Activated CD8-positive, alpha-beta T cell treated with anti-CD3 and anti-CD28 coated beads for 36 hours (primary cell): ENCODE measurements at regions not wholly inside any gene's neighbourhood (a gene's known extent, or its start where the extent isn't known, plus 50 kb on each side); places are given as distances from the start of the nearest gene placed in this dataset.
A peak's percentile ranks its signal among the peaks of the same experiment; 100 is the strongest.

Experiments used
- ATAC-seq: fragments of 200-7000 bp; cut with Tn5 transposase; one replicate; pipeline ENCODE4 v1.10.0; 2021; ENCODE audit warnings: mild to moderate bottlenecking, moderate library complexity
- CTCF ChIA-PET: fragments of 350-600 bp; sonication (Branson Sonifier 250); formaldehyde crosslinking; loops from one replicate; lab custom pipeline; 2021; ENCODE audit warnings: antibody characterized with exemption; lab: Charles Lee
- POLR2A ChIA-PET: fragments of 350-600 bp; sonication (Branson Sonifier 250); formaldehyde crosslinking; loops from one replicate; lab custom pipeline; 2021; ENCODE audit warnings: antibody characterized with exemption; lab: Charles Lee
- DNase-seq: peaks from one replicate; pipeline ENCODE4 v3.0.0-alpha.2; 2020
- H3K27ac Mint-ChIP-seq: one replicate; pipeline ENCODE4 v1.8.0; 2021; ENCODE audit warnings: mild to moderate bottlenecking, mixed read lengths
- H3K27me3 Mint-ChIP-seq: one replicate; pipeline ENCODE4 v1.8.0; 2021; ENCODE audit warnings: mixed read lengths
- H3K36me3 Mint-ChIP-seq: one replicate; pipeline ENCODE4 v1.8.0; 2021; ENCODE audit warnings: low read depth, mixed read lengths
- H3K4me1 Mint-ChIP-seq: one replicate; pipeline ENCODE4 v1.8.0; 2021; ENCODE audit warnings: low read depth, mixed read lengths
- H3K4me3 Mint-ChIP-seq: one replicate; pipeline ENCODE4 v1.8.0; 2021; ENCODE audit warnings: mild to moderate bottlenecking, moderate library complexity, mixed read lengths
- H3K9me3 Mint-ChIP-seq: one replicate; pipeline ENCODE4 v1.8.0; 2021; ENCODE audit warnings: mixed read lengths
- intact Hi-C: fragments of 100-400 bp; cut with micrococcal nuclease; formaldehyde crosslinking; loops from one replicate; pipeline ENCODE4 v1.10.0; 2022
- TF ChIP-seq, protein P1 (sequence below): fragments of 200-600 bp; IDR thresholded peaks from one replicate; pipeline ENCODE4 v1.8.0; 2022; ENCODE audit warnings: antibody characterized with exemption, mild to moderate bottlenecking

GRCh38 chr2:35976611-35977010 is 379.0 kb upstream of the CRIM1 start:
- CTCF ChIA-PET, result no interaction called here
- Mint-ChIP-seq H3K27me3 (no peaks in the 10 kb centered on the region), H3K36me3 (no peaks in the 10 kb centered on the region), H3K27ac (no peak overlapping the region), H3K9me3 (no peaks in the 10 kb centered on the region), H3K4me1 (peaks cover 10% of the 10 kb centered on the region), H3K4me3 (no peak overlapping the region)
- intact Hi-C loops, result loop anchor here (10.0 kb wide), 1 partner anchor 378 kb away; the partner anchor contains the start of gene CRIM1
- POLR2A ChIA-PET, result no interaction called here
- ATAC-seq (no peak), DNase-seq (no peak)
- TF ChIP-seq, protein P1, sequence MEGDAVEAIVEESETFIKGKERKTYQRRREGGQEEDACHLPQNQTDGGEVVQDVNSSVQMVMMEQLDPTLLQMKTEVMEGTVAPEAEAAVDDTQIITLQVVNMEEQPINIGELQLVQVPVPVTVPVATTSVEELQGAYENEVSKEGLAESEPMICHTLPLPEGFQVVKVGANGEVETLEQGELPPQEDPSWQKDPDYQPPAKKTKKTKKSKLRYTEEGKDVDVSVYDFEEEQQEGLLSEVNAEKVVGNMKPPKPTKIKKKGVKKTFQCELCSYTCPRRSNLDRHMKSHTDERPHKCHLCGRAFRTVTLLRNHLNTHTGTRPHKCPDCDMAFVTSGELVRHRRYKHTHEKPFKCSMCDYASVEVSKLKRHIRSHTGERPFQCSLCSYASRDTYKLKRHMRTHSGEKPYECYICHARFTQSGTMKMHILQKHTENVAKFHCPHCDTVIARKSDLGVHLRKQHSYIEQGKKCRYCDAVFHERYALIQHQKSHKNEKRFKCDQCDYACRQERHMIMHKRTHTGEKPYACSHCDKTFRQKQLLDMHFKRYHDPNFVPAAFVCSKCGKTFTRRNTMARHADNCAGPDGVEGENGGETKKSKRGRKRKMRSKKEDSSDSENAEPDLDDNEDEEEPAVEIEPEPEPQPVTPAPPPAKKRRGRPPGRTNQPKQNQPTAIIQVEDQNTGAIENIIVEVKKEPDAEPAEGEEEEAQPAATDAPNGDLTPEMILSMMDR, result no peak

GRCh38 chr2:35973737-35974132 is 381.8 kb upstream of the CRIM1 start:
- intact Hi-C loops, result loop anchor here (10.0 kb wide), 1 partner anchor 381 kb away; the partner anchor contains the start of gene CRIM1
- H3K4me3 Mint-ChIP-seq, result no peak overlapping the region
- no peaks in the 10 kb centered on the region for H3K27me3 Mint-ChIP-seq
- POLR2A ChIA-PET, result no interaction called here
- no peaks in the 10 kb centered on the region for H3K9me3 Mint-ChIP-seq
- H3K27ac Mint-ChIP-seq, result no peak overlapping the region
- DNase-seq, result no peak
- CTCF ChIA-PET, result interaction anchor here (3.6 kb wide), 1 partner anchor 14 kb away, joined by 11 read pairs; no protein-coding TSS in a partner anchor
- TF ChIP-seq, protein P1, result no peak
- no peak for ATAC-seq
- H3K36me3 Mint-ChIP-seq, result no peaks in the 10 kb centered on the region
- peaks cover 3% of the 10 kb centered on the region for H3K4me1 Mint-ChIP-seq

GRCh38 chr2:35973132-35973736 is 382.3 kb upstream of the CRIM1 start:
- intact Hi-C loops, result loop anchor here (10.0 kb wide), 1 partner anchor 382 kb away; the partner anchor contains the start of gene CRIM1
- Mint-ChIP-seq H3K36me3 (no peaks in the 10 kb centered on the region), H3K27ac (no peak overlapping the region), H3K27me3 (no peaks in the 10 kb centered on the region), H3K4me3 (no peak overlapping the region), H3K9me3 (no peaks in the 10 kb centered on the region), H3K4me1 (peaks cover 2% of the 10 kb centered on the region)
- peak; percentile 55 for ATAC-seq
- DNase-seq, result peak; percentile 36
- TF ChIP-seq, protein P1, result peak; percentile 59
- ChIA-PET POLR2A (no interaction called here), CTCF (interaction anchor here (1.2 to 3.6 kb wide), 4 partner anchors 13 to 88 kb away, joined by 3 to 11 read pairs (median 3); no protein-coding TSS in a partner anchor)

DNA sequence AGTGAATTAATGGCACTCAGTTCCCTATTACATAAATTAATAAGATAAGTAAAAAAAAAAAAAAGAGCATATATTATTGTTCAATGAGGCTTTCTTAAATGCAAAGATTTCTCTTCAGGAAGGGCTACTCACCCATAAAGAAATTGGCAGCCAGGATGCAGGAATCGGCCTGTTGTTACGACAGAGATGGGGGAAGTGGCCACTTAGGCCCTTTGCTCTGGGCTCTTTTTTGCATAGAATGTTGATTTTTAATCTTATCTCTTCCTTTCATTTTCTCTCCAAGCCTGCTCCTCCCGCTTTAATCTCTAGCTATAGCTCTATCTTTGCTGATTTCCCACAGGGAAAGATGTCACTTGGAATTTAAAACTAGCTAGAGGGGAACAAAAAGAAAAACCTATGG is 391.8 kb upstream of the CRIM1 start:
- no peak for ATAC-seq
- no peak for DNase-seq
- H3K9me3 Mint-ChIP-seq, result no peaks in the 10 kb centered on the region
- H3K36me3 Mint-ChIP-seq, result no peaks in the 10 kb centered on the region
- no peaks in the 10 kb centered on the region for H3K27me3 Mint-ChIP-seq
- H3K4me1 Mint-ChIP-seq, result no peaks in the 10 kb centered on the region
- H3K4me3 Mint-ChIP-seq, result no peak overlapping the region
- TF ChIP-seq, protein P1, result no peak
- ChIA-PET CTCF (no interaction called here), POLR2A (no interaction called here)
- intact Hi-C loops, result no loop called here
- H3K27ac Mint-ChIP-seq, result no peak overlapping the region

- H3K9me3 Mint-ChIP-seq, result no peaks in the 10 kb centered on the region
- ChIA-PET CTCF (no interaction called here), POLR2A (no interaction called here)
- no peak overlapping the region for H3K27ac Mint-ChIP-seq
- H3K4me1 Mint-ChIP-seq, result no peaks in the 10 kb centered on the region
- H3K36me3 Mint-ChIP-seq, result no peaks in the 10 kb centered on the region
- intact Hi-C loops, result no loop called here
- ATAC-seq (no peak), DNase-seq (no peak)
- H3K4me3 Mint-ChIP-seq, result no peak overlapping the region
- H3K27me3 Mint-ChIP-seq, result no peaks in the 10 kb centered on the region
- TF ChIP-seq, protein P1, result no peak
Measured at GRCh38 chr2:35963357-35963756, 392.2 kb upstream of the CRIM1 start.
